Transverse colon (tissue), 4 donors: ENCODE measurements at regions not wholly inside any gene's neighbourhood (a gene's known extent, or its start where the extent isn't known, plus 50 kb on each side); places are given as distances from the start of the nearest gene placed in this dataset.

Experiments used
- EP300 ChIP-seq: sonication (generic); formaldehyde crosslinking; IDR thresholded peaks from one replicate; pipeline ENCODE4 v1.6.1; 2017; ENCODE audit warnings: antibody characterized with exemption, low read depth
- POLR2A ChIP-seq: fragments of 450-650 bp; IDR thresholded peaks from one replicate; pipeline ENCODE4 v1.6.1; 2016; ENCODE audit warnings: antibody characterized with exemption, mild to moderate bottlenecking, moderate library complexity
- POLR2AphosphoS5 ChIP-seq, 3 donors: sonication (generic); formaldehyde crosslinking; IDR thresholded peaks; one replicate each; pipeline ENCODE4 v1.6.1; 2016; ENCODE audit warnings: antibody characterized with exemption in 3 of 3
- TF ChIP-seq, protein P1 (sequence below), 5 experiments: fragments of 200-600 bp in 3 of 5; fragments of 450-650 bp in 2 of 5; sonication (generic) in 3 of 5; IDR thresholded peaks; 1 replicate in 2 of 5; 2 replicates in 3 of 5; pipeline ENCODE4 v1.5.1; 2016 to 2017; ENCODE audit warnings: antibody characterized with exemption in 5 of 5, inconsistent platforms in 3 of 5, mild to moderate bottlenecking in 2 of 5, moderate library complexity in 1 of 5

DNA sequence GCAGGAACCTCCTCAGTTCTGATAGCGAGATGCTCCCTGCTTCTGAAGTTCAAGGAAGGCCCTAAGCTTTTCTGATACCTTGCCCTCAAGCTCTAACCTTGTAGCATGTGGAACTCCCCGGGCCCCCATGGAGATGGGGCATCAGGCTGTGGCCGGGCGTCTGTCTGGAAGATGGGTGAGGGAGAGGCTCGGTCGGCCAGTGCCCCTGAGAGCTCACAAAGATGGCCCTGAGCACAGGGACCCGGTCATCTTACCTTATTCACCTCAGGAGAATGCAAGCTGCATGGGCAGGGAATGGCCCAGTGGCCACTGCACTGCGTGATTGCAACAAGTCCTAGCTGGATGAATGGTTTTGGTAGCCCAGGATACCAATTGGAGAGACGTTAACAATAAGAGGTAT lies 830.3 kb downstream of the TBC1D22A start:
- TF ChIP-seq, protein P1, sequence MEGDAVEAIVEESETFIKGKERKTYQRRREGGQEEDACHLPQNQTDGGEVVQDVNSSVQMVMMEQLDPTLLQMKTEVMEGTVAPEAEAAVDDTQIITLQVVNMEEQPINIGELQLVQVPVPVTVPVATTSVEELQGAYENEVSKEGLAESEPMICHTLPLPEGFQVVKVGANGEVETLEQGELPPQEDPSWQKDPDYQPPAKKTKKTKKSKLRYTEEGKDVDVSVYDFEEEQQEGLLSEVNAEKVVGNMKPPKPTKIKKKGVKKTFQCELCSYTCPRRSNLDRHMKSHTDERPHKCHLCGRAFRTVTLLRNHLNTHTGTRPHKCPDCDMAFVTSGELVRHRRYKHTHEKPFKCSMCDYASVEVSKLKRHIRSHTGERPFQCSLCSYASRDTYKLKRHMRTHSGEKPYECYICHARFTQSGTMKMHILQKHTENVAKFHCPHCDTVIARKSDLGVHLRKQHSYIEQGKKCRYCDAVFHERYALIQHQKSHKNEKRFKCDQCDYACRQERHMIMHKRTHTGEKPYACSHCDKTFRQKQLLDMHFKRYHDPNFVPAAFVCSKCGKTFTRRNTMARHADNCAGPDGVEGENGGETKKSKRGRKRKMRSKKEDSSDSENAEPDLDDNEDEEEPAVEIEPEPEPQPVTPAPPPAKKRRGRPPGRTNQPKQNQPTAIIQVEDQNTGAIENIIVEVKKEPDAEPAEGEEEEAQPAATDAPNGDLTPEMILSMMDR (IDR thresholded peaks at IDR 0.05): no peak
- TF ChIP-seq EP300 (no peak), POLR2AphosphoS5 (IDR thresholded peaks at IDR 0.05) (no peak), POLR2A (no peak)
